Gastrocnemius medialis (tissue), 4 donors: ENCODE measurements at regions not wholly inside any gene's neighbourhood (a gene's known extent, or its start where the extent isn't known, plus 50 kb on each side); places are given as distances from the start of the nearest gene placed in this dataset.

ENCODE experiments used
- CTCF ChIP-seq, 5 experiments: fragments of 450-650 bp in 3 of 5; fragments of 200-600 bp in 2 of 5; sonication (generic) in 2 of 5; IDR thresholded peaks in 4 of 5; conservative IDR thresholded peaks in 1 of 5; 1 replicate in 4 of 5; 2 replicates in 1 of 5; pipeline ENCODE4 v1.5.1; 2016 to 2019; ENCODE audit warnings: antibody characterized with exemption in 5 of 5, mild to moderate bottlenecking in 3 of 5, moderate library complexity in 3 of 5
- POLR2A ChIP-seq, 2 donors: fragments of 450-650 bp; IDR thresholded peaks; one replicate each; pipeline ENCODE4 v1.6.1; 2017; ENCODE audit warnings: antibody characterized with exemption in 2 of 2, mild to moderate bottlenecking in 2 of 2, moderate library complexity in 2 of 2

GRCh38 chr16:87000001-87000400 is 317.2 kb downstream of the C16orf95 start:
- no peak for TF ChIP-seq CTCF (IDR thresholded peaks at IDR 0.05 in 4 of 5, conservative IDR thresholded peaks at IDR 0.05 in 1 of 5)
- no peak for TF ChIP-seq POLR2A (IDR thresholded peaks at IDR 0.05)
